ENCODE measurements at regions not wholly inside any gene's neighbourhood (a gene's known extent, or its start where the extent isn't known, plus 50 kb on each side); places are given as distances from the start of the nearest gene placed in this dataset.

DNA sequence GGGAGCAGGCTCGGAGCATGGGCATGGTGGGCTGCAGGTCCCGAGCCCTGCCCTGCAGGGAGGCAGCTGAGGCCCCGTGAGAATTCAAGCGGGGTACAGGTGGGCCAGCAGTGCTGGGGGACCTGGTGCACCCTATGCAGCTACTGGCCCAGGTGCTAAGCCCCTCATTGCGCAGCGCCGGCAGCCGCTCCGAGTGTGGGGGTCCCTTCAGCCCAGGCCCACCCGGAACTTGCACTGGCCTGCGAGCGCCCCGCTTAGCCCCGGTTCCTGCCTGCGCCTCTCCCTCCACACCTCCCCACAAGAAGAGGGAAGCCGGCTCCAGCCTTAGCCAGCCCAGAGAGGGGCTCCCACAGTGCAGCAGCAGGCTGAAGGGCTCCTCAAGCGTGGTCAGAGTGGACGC is 250.7 kb downstream of the CRPPA start:
- intact Hi-C loops (cut with micrococcal nuclease; ENCODE audit: unreplicated experiment): no loop called here
- H3K36me3 ChIP-seq (ENCODE audit: insufficient read depth, low read length, poor library complexity, severe bottlenecking): no peaks in the 10 kb centered on the region
- ChIA-PET POLR2A (ENCODE audit: low non-redundant PET) (no interaction called here), CTCF (no interaction called here)
- H3K4me3 ChIP-seq (ENCODE audit: low read depth, low read length, poor library complexity, severe bottlenecking): no peak overlapping the region
- H3K4me1 ChIP-seq (ENCODE audit: insufficient read depth, low read length, poor library complexity, severe bottlenecking): no peaks in the 10 kb centered on the region
- no peak for TF ChIP-seq EZH2 (IDR thresholded peaks at IDR 0.05; ENCODE audit: borderline replicate concordance, low read depth, low read length, poor library complexity, severe bottlenecking)
- no peak for TF ChIP-seq CTCF (conservative IDR thresholded peaks at IDR 0.05; ENCODE audit: low read depth, low read length)
- no peak overlapping the region for H3K27ac ChIP-seq (ENCODE audit: low read depth, low read length, poor library complexity, severe bottlenecking)
- DNase-seq (ENCODE audit: low spot score): no peak
- no TSS peak for BruUV-seq (replicated peaks)
- H3K9me3 ChIP-seq (ENCODE audit: low read depth, low read length, poor library complexity, severe bottlenecking): no peaks in the 10 kb centered on the region
- no peaks in the 10 kb centered on the region for H3K27me3 ChIP-seq (replicated peaks; ENCODE audit: insufficient read depth, low read depth, low read length, poor library complexity)

DNA sequence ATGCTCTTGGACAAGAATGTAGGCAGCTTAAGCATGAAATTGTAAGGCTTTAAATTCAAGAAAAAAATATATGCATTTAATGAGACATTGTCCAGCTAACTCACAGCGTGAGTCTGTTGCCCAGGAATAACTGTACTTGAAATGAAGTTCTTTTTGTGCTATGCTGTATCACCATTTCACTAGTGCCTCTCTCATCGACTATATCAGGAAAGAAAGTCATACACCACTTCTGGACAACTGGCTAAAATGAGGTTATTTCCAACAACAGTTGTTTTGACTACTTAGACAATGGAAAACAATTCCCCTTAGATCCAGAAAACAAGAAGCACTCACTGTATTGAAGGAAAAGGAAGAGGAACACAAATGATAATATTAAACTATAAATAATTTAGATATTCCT is 251.8 kb downstream of the CRPPA start:
- TF ChIP-seq CTCF (conservative IDR thresholded peaks at IDR 0.05; ENCODE audit: low read depth, low read length) (no peak), EZH2 (IDR thresholded peaks at IDR 0.05; ENCODE audit: borderline replicate concordance, low read depth, low read length, poor library complexity, severe bottlenecking) (no peak)
- Histone ChIP-seq H3K9me3 (ENCODE audit: low read depth, low read length, poor library complexity, severe bottlenecking) (no peaks in the 10 kb centered on the region), H3K36me3 (ENCODE audit: insufficient read depth, low read length, poor library complexity, severe bottlenecking) (no peaks in the 10 kb centered on the region), H3K27ac (ENCODE audit: low read depth, low read length, poor library complexity, severe bottlenecking) (no peak overlapping the region), H3K4me3 (ENCODE audit: low read depth, low read length, poor library complexity, severe bottlenecking) (no peak overlapping the region), H3K27me3 (replicated peaks; ENCODE audit: insufficient read depth, low read depth, low read length, poor library complexity) (no peaks in the 10 kb centered on the region), H3K4me1 (ENCODE audit: insufficient read depth, low read length, poor library complexity, severe bottlenecking) (no peaks in the 10 kb centered on the region)
- no TSS peak for BruUV-seq (replicated peaks)
- intact Hi-C loops (cut with micrococcal nuclease; ENCODE audit: unreplicated experiment): no loop called here
- ChIA-PET POLR2A (ENCODE audit: low non-redundant PET) (no interaction called here), CTCF (no interaction called here)
- DNase-seq (ENCODE audit: low spot score): no peak

DNA sequence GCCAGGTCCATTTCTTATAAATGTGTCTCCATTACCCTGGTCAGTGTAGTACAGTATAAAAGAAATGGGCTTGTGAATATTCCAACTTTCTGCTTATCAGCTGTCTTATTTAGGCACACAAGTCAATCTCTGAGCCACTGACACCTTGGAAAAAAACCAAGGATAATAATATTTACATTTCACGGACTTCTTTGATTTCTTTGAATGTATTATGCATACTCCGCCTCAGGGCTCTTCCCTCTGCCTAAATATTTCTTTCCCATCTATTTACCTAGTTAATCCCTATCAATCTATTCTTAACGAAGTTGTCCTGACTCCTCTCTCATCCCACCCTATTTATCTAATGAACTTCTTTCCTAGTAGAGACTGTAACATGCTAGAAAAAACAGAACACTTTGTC is 253.8 kb downstream of the CRPPA start:
- no peak overlapping the region for H3K4me3 ChIP-seq (ENCODE audit: low read depth, low read length, poor library complexity, severe bottlenecking)
- TF ChIP-seq CTCF (conservative IDR thresholded peaks at IDR 0.05; ENCODE audit: low read depth, low read length) (no peak), EZH2 (IDR thresholded peaks at IDR 0.05; ENCODE audit: borderline replicate concordance, low read depth, low read length, poor library complexity, severe bottlenecking) (no peak)
- intact Hi-C loops (cut with micrococcal nuclease; ENCODE audit: unreplicated experiment): no loop called here
- H3K4me1 ChIP-seq (ENCODE audit: insufficient read depth, low read length, poor library complexity, severe bottlenecking): no peaks in the 10 kb centered on the region
- no peaks in the 10 kb centered on the region for H3K27me3 ChIP-seq (replicated peaks; ENCODE audit: insufficient read depth, low read depth, low read length, poor library complexity)
- no peak overlapping the region for H3K27ac ChIP-seq (ENCODE audit: low read depth, low read length, poor library complexity, severe bottlenecking)
- CTCF ChIA-PET: no interaction called here
- BruUV-seq (replicated peaks): no TSS peak
- no peaks in the 10 kb centered on the region for H3K9me3 ChIP-seq (ENCODE audit: low read depth, low read length, poor library complexity, severe bottlenecking)
- no peaks in the 10 kb centered on the region for H3K36me3 ChIP-seq (ENCODE audit: insufficient read depth, low read length, poor library complexity, severe bottlenecking)
- POLR2A ChIA-PET (ENCODE audit: low non-redundant PET): no interaction called here
- no peak for DNase-seq (ENCODE audit: low spot score)

All from A673 (cell line).